ENCODE measurements at regions not wholly inside any gene's neighbourhood (a gene's known extent, or its start where the extent isn't known, plus 50 kb on each side); places are given as distances from the start of the nearest gene placed in this dataset.

DNA sequence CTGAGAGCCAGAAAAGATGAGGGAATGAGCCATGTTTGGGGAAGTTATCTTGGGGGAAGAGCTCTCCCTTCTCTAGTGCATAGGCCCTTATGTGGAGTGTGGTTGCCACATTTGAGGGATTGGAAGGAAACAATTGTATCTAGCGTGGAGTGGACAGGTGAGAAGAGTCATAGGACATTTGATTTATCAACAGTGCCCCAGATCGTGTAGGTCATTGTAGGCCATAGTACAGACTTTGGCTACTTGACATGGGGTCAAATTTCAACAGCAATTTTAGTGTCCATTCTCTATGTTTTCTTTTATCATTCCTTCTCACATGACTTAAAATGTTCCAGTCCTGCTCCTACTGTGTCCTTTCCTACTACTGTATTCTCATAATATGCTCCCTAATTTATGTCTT, 1182.8 kb downstream of the SORCS1 start:
- TF ChIP-seq, protein P1, sequence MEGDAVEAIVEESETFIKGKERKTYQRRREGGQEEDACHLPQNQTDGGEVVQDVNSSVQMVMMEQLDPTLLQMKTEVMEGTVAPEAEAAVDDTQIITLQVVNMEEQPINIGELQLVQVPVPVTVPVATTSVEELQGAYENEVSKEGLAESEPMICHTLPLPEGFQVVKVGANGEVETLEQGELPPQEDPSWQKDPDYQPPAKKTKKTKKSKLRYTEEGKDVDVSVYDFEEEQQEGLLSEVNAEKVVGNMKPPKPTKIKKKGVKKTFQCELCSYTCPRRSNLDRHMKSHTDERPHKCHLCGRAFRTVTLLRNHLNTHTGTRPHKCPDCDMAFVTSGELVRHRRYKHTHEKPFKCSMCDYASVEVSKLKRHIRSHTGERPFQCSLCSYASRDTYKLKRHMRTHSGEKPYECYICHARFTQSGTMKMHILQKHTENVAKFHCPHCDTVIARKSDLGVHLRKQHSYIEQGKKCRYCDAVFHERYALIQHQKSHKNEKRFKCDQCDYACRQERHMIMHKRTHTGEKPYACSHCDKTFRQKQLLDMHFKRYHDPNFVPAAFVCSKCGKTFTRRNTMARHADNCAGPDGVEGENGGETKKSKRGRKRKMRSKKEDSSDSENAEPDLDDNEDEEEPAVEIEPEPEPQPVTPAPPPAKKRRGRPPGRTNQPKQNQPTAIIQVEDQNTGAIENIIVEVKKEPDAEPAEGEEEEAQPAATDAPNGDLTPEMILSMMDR (IDR thresholded peaks at IDR 0.05) = no peak
- no peak for TF ChIP-seq POLR2A (IDR thresholded peaks at IDR 0.05)

Data from right lobe of liver (tissue), 4 donors.